ENCODE measurements at regions not wholly inside any gene's neighbourhood (a gene's known extent, or its start where the extent isn't known, plus 50 kb on each side); places are given as distances from the start of the nearest gene placed in this dataset.
"Not testable (repeated sequence)": the region's sequence is repeated elsewhere in the genome, so short reads cannot be mapped to it uniquely, and the experiment has no call there.

- TF ChIP-seq ESRRA (CRISPR knock-in tag; IDR thresholded peaks at IDR 0.05; ENCODE audit: borderline replicate concordance) (no peak), IRF1 (CRISPR knock-in tag; IDR thresholded peaks at IDR 0.05) (no peak), SMAD4 (CRISPR knock-in tag; IDR thresholded peaks at IDR 0.05) (no peak)
- TF ChIP-seq, protein P1, sequence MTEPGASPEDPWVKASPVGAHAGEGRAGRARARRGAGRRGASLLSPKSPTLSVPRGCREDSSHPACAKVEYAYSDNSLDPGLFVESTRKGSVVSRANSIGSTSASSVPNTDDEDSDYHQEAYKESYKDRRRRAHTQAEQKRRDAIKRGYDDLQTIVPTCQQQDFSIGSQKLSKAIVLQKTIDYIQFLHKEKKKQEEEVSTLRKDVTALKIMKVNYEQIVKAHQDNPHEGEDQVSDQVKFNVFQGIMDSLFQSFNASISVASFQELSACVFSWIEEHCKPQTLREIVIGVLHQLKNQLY (CRISPR knock-in tag; IDR thresholded peaks at IDR 0.05) = no peak
Measured at GRCh38 chr5:42982107-42982622, 58.0 kb downstream of the ANXA2R start (continued).

DNA sequence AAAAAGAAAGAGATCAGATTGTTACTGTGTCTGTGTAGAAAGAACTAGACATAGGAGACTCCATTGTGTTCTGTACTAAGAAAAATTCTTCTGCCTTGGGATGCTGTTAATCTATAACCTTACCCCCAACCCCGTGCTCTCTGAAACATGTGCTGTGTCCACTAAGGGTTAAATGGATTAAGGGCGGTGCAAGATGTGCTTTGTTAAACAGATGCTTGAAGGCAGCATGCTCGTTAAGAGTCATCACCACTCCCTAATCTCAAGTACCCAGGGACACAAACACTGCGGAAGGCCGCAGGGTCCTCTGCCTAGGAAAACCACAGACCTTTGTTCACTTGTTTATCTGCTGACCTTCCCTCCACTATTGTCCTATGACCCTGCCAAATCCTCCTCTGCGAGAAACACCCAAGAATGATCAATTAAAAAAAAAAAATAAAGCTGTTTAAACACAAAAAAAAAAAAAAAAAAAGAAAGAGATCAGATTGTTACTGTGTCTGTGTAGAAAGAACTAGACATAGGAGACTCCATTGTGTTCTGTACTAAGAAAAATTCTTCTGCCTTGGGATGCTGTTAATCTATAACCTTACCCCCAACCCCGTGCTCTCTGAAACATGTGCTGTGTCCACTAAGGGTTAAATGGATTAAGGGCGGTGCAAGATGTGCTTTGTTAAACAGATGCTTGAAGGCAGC lies 58.6 kb downstream of the ANXA2R start:
- ATAC-seq; H3K27ac Mint-ChIP-seq; H3K4me1 Mint-ChIP-seq; H3K4me3 Mint-ChIP-seq; DNase-seq (ENCODE audit: low spot score): not testable (repeated sequence)
- Mint-ChIP-seq H3K36me3 (peaks cover 12% of the 10 kb centered on the region), H3K9me3 (peaks cover 14% of the 10 kb centered on the region), H3K27me3 (ENCODE audit: low read depth) (peaks cover 11% of the 10 kb centered on the region)
- ChIA-PET CTCF (interaction anchor here (0.6 to 1.2 kb wide), 3 partner anchors 11 to 44 kb away, joined by 3 to 6 read pairs (median 4); no protein-coding TSS in a partner anchor), POLR2A (interaction anchor here (0.7 kb wide), 1 partner anchor 1461 kb away, joined by 9 read pairs; no protein-coding TSS in a partner anchor)

- H3K27ac Mint-ChIP-seq, POLR2A ChIA-PET: not testable (repeated sequence)
Measured at GRCh38 chr5:42981015-42981414, 59.1 kb downstream of the ANXA2R start.

DNA sequence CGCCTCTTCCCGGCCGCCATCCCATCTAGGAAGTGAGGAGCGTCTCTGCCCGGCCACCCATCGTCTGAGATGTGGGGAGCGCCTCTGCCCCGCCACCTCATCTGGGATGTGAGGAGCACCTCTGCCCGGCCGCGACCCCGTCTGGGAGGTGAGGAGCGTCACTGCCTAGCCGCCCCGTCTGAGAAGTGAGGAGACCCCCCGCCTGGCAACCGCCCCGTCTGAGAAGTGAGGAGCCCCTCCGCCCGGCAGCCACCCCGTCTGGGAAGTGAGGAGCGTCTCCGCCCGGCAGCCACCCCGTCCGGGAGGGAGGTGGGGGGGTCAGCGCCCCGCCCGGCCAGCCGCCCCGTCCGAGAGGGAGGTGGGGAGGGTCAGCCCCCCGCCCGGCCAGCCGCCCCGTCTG lies 59.7 kb downstream of the ANXA2R start:
- CTCF ChIA-PET; H3K4me1 Mint-ChIP-seq; POLR2A ChIA-PET; H3K4me3 Mint-ChIP-seq; H3K27me3 Mint-ChIP-seq (ENCODE audit: low read depth); DNase-seq (ENCODE audit: low spot score); H3K27ac Mint-ChIP-seq; ATAC-seq: not testable (repeated sequence)
- H3K36me3 Mint-ChIP-seq = peaks cover 12% of the 10 kb centered on the region
- H3K9me3 Mint-ChIP-seq = peaks cover 13% of the 10 kb centered on the region

More at GRCh38 chr5:42981015-42981414, 59.1 kb downstream of the ANXA2R start:
- H3K4me3 Mint-ChIP-seq; CTCF ChIA-PET; ATAC-seq; DNase-seq (ENCODE audit: low spot score); H3K4me1 Mint-ChIP-seq: not testable (repeated sequence)
- H3K27me3 Mint-ChIP-seq (ENCODE audit: low read depth) = peaks cover 10% of the 10 kb centered on the region
- H3K9me3 Mint-ChIP-seq = peaks cover 14% of the 10 kb centered on the region
- peaks cover 12% of the 10 kb centered on the region for H3K36me3 Mint-ChIP-seq

DNA sequence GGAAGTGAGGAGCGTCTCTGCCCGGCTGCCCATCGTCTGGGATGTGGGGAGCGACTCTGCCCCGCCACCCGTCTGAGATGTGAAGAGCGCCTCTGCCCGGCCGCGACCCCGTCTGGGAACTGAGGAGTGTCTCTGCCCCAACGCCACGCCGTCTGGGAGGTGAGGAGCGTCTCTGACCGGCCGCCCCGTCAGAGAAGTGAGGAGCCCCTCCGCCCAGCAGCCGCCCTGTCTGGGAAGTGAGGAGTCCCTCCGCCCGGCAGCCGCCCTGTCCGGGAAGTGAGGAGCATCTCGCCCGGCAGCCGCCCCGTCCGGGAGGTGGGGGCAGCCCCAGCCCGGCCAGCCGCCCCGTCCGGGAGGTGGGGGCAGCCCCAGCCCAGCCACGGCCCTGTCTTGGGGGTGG lies 60.9 kb downstream of the ANXA2R start:
- DNase-seq (ENCODE audit: low spot score); POLR2A ChIA-PET; H3K4me1 Mint-ChIP-seq; H3K4me3 Mint-ChIP-seq; H3K27me3 Mint-ChIP-seq (ENCODE audit: low read depth); H3K27ac Mint-ChIP-seq; CTCF ChIA-PET; ATAC-seq: not testable (repeated sequence)
- H3K36me3 Mint-ChIP-seq = peaks cover 12% of the 10 kb centered on the region
- H3K9me3 Mint-ChIP-seq = peaks cover 10% of the 10 kb centered on the region

GRCh38 chr5:42974536-42974935 lies 65.6 kb downstream of the ANXA2R start:
- CTCF ChIA-PET = interaction anchor here (1.2 to 1.6 kb wide), 2 partner anchors 63 to 66 kb away, joined by 3 to 6 read pairs; no protein-coding TSS in a partner anchor
- POLR2A ChIA-PET = no interaction called here
- no peaks in the 10 kb centered on the region for H3K4me1 Mint-ChIP-seq

More at GRCh38 chr5:42974536-42974935, 65.6 kb downstream of the ANXA2R start:
- TF ChIP-seq SOX15 (CRISPR knock-in tag; IDR thresholded peaks at IDR 0.05) = no peak
- TF ChIP-seq, protein P2, sequence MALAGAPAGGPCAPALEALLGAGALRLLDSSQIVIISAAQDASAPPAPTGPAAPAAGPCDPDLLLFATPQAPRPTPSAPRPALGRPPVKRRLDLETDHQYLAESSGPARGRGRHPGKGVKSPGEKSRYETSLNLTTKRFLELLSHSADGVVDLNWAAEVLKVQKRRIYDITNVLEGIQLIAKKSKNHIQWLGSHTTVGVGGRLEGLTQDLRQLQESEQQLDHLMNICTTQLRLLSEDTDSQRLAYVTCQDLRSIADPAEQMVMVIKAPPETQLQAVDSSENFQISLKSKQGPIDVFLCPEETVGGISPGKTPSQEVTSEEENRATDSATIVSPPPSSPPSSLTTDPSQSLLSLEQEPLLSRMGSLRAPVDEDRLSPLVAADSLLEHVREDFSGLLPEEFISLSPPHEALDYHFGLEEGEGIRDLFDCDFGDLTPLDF (CRISPR knock-in tag; IDR thresholded peaks at IDR 0.05) = no peak
- no peak for TF ChIP-seq SMAD3 (CRISPR knock-in tag; IDR thresholded peaks at IDR 0.05; ENCODE audit: borderline replicate concordance)
- TF ChIP-seq, protein P3, sequence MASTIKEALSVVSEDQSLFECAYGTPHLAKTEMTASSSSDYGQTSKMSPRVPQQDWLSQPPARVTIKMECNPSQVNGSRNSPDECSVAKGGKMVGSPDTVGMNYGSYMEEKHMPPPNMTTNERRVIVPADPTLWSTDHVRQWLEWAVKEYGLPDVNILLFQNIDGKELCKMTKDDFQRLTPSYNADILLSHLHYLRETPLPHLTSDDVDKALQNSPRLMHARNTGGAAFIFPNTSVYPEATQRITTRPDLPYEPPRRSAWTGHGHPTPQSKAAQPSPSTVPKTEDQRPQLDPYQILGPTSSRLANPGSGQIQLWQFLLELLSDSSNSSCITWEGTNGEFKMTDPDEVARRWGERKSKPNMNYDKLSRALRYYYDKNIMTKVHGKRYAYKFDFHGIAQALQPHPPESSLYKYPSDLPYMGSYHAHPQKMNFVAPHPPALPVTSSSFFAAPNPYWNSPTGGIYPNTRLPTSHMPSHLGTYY (CRISPR knock-in tag; IDR thresholded peaks at IDR 0.05) = no peak
- TF ChIP-seq GRHL2 (CRISPR knock-in tag; IDR thresholded peaks at IDR 0.05; ENCODE audit: insufficient replicate concordance, severe bottlenecking) = no peak
- TF ChIP-seq IRF1 (CRISPR knock-in tag; IDR thresholded peaks at IDR 0.05) = no peak
- TF ChIP-seq NR1H2 (CRISPR knock-in tag; IDR thresholded peaks at IDR 0.05) = no peak
- no peak overlapping the region for H3K4me3 Mint-ChIP-seq
- DNase-seq (ENCODE audit: low spot score) = no peak
- peaks cover 10% of the 10 kb centered on the region for H3K36me3 Mint-ChIP-seq
- H3K9me3 Mint-ChIP-seq = peaks cover 14% of the 10 kb centered on the region
- H3K27me3 Mint-ChIP-seq (ENCODE audit: low read depth) = peaks cover 5% of the 10 kb centered on the region; the same call in 1 of the 2 replicates
- ATAC-seq = no peak
- no peak overlapping the region for H3K27ac Mint-ChIP-seq

Measured in WTC11 (cell line).